GM21447 (cell line): ENCODE measurements at regions not wholly inside any gene's neighbourhood (a gene's known extent, or its start where the extent isn't known, plus 50 kb on each side); places are given as distances from the start of the nearest gene placed in this dataset.

Experiments
- ATAC-seq: cut with Tn5 transposase; IDR thresholded peaks from one replicate; pipeline ENCODE4 v1.9.1; 2021; ENCODE audit not compliant: unreplicated experiment

- ATAC-seq, result no peak
Observed at GRCh38 chr12:84807249-84807648, 105.3 kb downstream of the SLC6A15 start.

- ATAC-seq, result no peak
Observed at GRCh38 chr12:84805474-84805858, 107.1 kb downstream of the SLC6A15 start.

GRCh38 chr12:84804691-84805473, 107.7 kb downstream of the SLC6A15 start:
- no peak for ATAC-seq

- ATAC-seq, result no peak
Observed at GRCh38 chr12:84803661-84804060, 108.9 kb downstream of the SLC6A15 start.

- no peak for ATAC-seq
Observed at GRCh38 chr12:84802161-84802560, 110.4 kb downstream of the SLC6A15 start.

- ATAC-seq, result no peak
Observed at GRCh38 chr12:84793558-84794367, 118.8 kb downstream of the SLC6A15 start.

GRCh38 chr12:84791444-84791843, 121.2 kb downstream of the SLC6A15 start:
- ATAC-seq, result no peak

GRCh38 chr12:84789184-84789583, 123.4 kb downstream of the SLC6A15 start:
- ATAC-seq, result no peak

GRCh38 chr12:84787253-84787652, 125.3 kb downstream of the SLC6A15 start:
- ATAC-seq, result no peak

GRCh38 chr12:84786622-84787021, 126.0 kb downstream of the SLC6A15 start:
- no peak for ATAC-seq

GRCh38 chr12:84785951-84786350, 126.6 kb downstream of the SLC6A15 start:
- ATAC-seq, result no peak

GRCh38 chr12:84785281-84785680, 127.3 kb downstream of the SLC6A15 start:
- ATAC-seq, result no peak

- no peak for ATAC-seq
Observed at GRCh38 chr12:84779169-84779568, 133.4 kb downstream of the SLC6A15 start.

- no peak for ATAC-seq
Observed at GRCh38 chr12:84772281-84772680, 140.3 kb downstream of the SLC6A15 start.

GRCh38 chr12:84767079-84767478, 145.5 kb downstream of the SLC6A15 start:
- ATAC-seq, result no peak

GRCh38 chr12:84766375-84766774, 146.2 kb downstream of the SLC6A15 start:
- ATAC-seq, result no peak

GRCh38 chr12:84764001-84764400, 148.6 kb downstream of the SLC6A15 start:
- ATAC-seq, result no peak

- ATAC-seq, result no peak
Observed at GRCh38 chr12:84763107-84763506, 149.5 kb downstream of the SLC6A15 start.

GRCh38 chr12:84760091-84760865, 152.3 kb downstream of the SLC6A15 start:
- ATAC-seq, result no peak

GRCh38 chr12:84757978-84758377, 154.6 kb downstream of the SLC6A15 start:
- no peak for ATAC-seq

GRCh38 chr12:84756961-84757360, 155.6 kb downstream of the SLC6A15 start:
- ATAC-seq, result no peak
